Uterus (tissue), 2 donors: ENCODE measurements at regions not wholly inside any gene's neighbourhood (a gene's known extent, or its start where the extent isn't known, plus 50 kb on each side); places are given as distances from the start of the nearest gene placed in this dataset.

Source experiments
- CTCF ChIP-seq, 4 experiments: fragments of 200-600 bp in 2 of 4; fragments of 450-650 bp in 2 of 4; sonication (generic) in 2 of 4; IDR thresholded peaks; one replicate each; pipeline ENCODE4 v1.5.1; 2016 to 2019; ENCODE audit warnings: antibody characterized with exemption in 4 of 4, mild to moderate bottlenecking in 2 of 4, moderate library complexity in 1 of 4
- POLR2A ChIP-seq, 2 donors: fragments of 450-650 bp; IDR thresholded peaks; one replicate each; pipeline ENCODE4 v1.6.1; 2016; ENCODE audit warnings: antibody characterized with exemption in 2 of 2, mild to moderate bottlenecking in 1 of 2, moderate library complexity in 1 of 2

GRCh38 chr12:130079279-130079678, 83.0 kb upstream of the FZD10 start:
- TF ChIP-seq CTCF (IDR thresholded peaks at IDR 0.05) (no peak), POLR2A (IDR thresholded peaks at IDR 0.05) (no peak)
